GM13976 (cell line): ENCODE measurements at regions not wholly inside any gene's neighbourhood (a gene's known extent, or its start where the extent isn't known, plus 50 kb on each side); places are given as distances from the start of the nearest gene placed in this dataset.
A peak's percentile ranks its signal among the peaks of the same experiment; 100 is the strongest.

Experiments
- DNase-seq: peaks from one replicate; pipeline ENCODE4 v3.0.0; 2012; ENCODE audit warnings: low spot score
- in situ Hi-C: fragments of 300-500 bp; cut with MboI; formaldehyde crosslinking; loops from one replicate; pipeline ENCODE4 v1.12.0; 2022; ENCODE audit warnings: low sequenced_read_pairs, mixed read lengths, inconsistent platforms; ENCODE audit not compliant: unreplicated experiment
- TF ChIP-seq, protein P1 (sequence below): IDR thresholded peaks from 2 replicates; pipeline ENCODE4 v1.5.1; 2012; ENCODE audit warnings: borderline replicate concordance, mild to moderate bottlenecking; ENCODE audit not compliant: insufficient read depth; ENCODE audit errors: extremely low read depth, missing control alignments, control extremely low read depth

DNA sequence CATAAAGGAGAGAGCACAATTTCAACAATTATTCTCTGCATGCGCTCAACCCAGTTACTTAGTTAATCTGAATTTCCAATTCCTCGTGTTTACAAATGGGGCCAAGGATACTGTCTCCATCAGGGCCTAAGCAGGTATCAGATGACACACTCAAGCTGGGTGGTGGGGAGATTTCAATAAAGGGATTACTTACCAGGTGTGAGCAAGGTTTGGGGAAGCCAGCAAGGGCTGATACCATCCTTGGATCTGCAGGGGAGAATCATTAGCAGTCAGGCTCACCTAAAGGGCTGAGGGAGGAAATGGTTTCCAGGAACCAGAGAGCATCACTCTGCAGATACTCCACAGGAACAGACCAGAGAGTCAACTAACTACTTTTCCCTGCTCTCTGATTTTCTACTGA, 487.1 kb downstream of the NTRK2 start:
- in situ Hi-C loops = no loop called here
- no peak for DNase-seq
- TF ChIP-seq, protein P1, sequence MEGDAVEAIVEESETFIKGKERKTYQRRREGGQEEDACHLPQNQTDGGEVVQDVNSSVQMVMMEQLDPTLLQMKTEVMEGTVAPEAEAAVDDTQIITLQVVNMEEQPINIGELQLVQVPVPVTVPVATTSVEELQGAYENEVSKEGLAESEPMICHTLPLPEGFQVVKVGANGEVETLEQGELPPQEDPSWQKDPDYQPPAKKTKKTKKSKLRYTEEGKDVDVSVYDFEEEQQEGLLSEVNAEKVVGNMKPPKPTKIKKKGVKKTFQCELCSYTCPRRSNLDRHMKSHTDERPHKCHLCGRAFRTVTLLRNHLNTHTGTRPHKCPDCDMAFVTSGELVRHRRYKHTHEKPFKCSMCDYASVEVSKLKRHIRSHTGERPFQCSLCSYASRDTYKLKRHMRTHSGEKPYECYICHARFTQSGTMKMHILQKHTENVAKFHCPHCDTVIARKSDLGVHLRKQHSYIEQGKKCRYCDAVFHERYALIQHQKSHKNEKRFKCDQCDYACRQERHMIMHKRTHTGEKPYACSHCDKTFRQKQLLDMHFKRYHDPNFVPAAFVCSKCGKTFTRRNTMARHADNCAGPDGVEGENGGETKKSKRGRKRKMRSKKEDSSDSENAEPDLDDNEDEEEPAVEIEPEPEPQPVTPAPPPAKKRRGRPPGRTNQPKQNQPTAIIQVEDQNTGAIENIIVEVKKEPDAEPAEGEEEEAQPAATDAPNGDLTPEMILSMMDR = no peak

DNA sequence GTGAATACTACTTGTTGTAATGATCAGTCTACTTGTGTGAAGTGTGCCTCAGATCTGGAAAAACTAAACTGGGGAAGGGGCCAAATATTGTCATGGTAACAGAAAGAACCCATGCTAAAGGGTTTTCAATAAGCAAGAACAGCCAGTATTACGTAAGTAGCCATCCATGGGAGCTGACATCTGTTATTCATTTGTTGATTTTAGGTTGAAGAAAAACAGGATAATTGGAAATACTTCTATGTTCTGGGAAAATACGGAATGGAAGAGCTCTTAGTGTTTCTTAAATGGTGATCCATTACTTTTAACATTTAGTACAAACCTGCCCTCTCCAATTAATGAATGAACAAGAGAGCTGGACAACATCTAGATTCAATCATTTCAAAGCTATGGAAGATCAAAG, 485.8 kb downstream of the NTRK2 start:
- no peak for DNase-seq
- TF ChIP-seq, protein P1 = no peak
- in situ Hi-C loops = no loop called here

DNA sequence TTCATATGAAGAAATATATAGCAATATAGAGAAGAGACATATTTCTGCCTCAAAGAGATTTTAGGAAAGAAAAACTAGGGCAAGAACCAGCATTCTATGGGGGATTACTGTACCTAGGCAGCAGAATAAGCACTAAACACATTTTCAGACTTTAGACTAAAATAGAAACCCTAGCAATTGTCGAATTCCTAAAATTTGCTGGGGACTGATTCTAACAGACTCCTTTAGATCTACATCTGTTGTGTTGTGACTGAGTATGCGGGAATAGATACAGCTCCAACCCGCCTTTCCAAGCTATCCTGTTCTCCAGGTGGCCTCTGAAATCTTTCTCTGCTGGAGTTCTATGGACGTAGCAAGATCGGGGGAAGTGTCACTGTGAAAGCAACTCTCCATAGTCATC, 482.2 kb downstream of the NTRK2 start:
- TF ChIP-seq, protein P1 = no peak
- no peak for DNase-seq
- in situ Hi-C loops = no loop called here

DNA sequence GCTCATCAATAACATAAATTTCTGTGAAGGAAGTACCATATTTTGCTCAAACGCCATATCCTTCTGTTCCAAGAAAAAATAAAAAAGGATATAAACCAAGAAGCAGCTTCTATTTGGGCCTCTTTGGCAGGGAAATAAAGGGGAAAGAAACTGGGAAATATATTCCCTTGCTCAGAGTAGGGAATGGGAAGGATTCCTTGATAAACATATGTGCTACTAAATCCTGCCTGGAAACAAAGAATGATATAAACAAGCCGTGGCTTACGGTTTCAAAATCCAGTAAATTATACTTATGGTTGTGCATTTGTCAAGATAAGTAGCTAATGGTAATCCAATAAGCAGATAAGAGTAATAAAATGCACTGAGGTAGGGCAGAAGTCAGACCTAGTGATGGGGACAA, 481.6 kb downstream of the NTRK2 start:
- in situ Hi-C loops = no loop called here
- TF ChIP-seq, protein P1 = no peak
- DNase-seq = no peak

DNA sequence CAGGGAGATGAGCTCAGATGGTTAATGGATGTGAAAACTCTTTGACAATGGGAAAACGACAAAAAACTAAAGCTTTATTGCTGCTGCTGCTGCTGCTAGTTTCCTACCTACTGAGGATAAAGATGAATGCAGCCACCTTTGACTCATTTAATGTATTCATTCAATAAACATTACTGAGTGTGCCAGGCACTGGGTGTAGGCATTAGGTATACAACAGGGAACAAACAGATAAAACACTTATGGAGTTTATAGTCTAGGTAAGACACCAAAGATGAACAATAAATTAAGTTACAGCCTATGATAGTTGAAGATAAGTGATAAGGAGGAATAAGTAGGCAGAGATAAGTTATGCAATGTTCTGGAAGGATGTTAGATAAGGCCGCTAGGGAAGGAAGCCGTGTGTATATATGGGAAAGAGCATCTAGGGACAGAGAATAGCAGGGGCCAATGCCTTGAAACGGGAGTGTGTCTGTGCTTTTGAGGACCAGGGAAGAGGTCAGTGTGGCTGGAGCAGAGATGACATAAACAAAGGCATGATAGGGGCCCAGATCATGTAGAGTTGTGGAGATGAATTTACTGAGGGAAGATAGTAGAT, 477.6 kb downstream of the NTRK2 start:
- DNase-seq = no peak
- in situ Hi-C loops = loop anchor here (25.0 kb wide), 1 partner anchor 735 kb away; no protein-coding TSS in a partner anchor
- TF ChIP-seq, protein P1 = no peak

DNA sequence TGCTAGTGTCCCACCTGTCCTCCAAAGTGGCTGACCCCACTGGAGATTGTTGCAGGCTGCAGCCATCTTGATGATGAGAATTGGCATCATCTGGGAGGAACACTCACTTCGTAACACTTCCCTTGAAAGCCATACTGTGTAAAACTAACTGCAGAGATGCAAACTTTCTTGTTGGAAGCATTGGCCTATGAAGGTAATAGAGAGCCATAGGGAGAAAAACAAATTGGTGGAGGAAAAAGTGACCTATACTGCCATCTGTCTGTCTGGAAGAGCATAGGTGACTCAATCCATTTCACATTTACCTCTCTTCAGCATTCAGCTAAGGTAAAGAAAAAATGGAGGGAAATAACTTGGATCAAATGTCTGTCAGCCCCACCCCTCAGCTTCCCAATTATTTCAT, 473.4 kb downstream of the NTRK2 start:
- in situ Hi-C loops = loop anchor here (25.0 kb wide), 1 partner anchor 731 kb away; no protein-coding TSS in a partner anchor
- TF ChIP-seq, protein P1 = peak; percentile 46
- peak; percentile 45 for DNase-seq

DNA sequence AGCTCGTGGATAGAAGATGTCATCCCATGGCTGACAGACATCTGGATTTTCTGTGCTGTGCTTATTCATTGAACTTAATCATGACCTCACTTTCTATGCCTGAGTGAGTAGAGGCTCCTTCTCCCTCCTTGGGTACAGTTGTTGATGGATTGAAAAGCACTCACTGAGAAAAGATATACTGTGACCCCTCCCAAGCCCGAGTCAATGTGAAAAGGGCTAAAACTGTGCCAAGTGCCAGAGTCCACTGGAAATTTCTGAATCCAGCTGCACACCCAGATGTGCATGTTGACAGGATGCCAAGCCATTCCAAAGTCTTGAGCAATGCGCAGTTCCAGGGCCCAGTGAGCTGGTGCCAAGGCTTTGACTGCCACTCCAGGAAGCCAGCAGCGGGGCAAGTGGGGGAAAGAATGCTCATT, 473.0 kb downstream of the NTRK2 start:
- in situ Hi-C loops = loop anchor here (25.0 kb wide), 1 partner anchor 730 kb away; no protein-coding TSS in a partner anchor
- no peak for DNase-seq

More for the DNA sequence above, 473.0 kb downstream of the NTRK2 start:
- TF ChIP-seq, protein P1 = no peak
